ENCODE measurements at regions not wholly inside any gene's neighbourhood (a gene's known extent, or its start where the extent isn't known, plus 50 kb on each side); places are given as distances from the start of the nearest gene placed in this dataset.

DNA sequence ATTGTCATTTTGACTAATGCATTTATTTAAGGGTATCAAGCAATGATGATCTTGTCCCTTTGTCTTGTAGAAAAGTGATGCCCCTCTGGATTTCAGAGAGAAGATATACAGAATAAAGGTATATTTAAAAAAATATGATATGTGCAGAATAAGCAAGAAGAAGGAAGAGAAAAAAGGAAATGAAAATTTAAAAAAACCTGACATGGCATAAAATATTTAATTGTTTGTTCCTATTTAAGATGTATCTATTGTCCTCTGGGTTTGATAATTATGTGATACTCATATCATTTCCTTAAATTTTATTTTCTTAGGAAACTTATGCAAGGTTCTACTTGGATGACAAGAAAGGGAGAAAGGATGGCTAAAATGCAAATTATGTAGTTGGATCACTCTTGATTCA is 983.7 kb upstream of the CDH6 start:
- Histone ChIP-seq H3K9me3 (replicated peaks) (peaks cover 46% of the 10 kb centered on the region), H3K27ac (replicated peaks) (no peak overlapping the region), H3K4me3 (no peak overlapping the region), H3K4me1 (no peaks in the 10 kb centered on the region), H3K36me3 (no peaks in the 10 kb centered on the region), H3K27me3 (ENCODE audit: low read depth) (no peaks in the 10 kb centered on the region)
- no peak for TF ChIP-seq CTCF (IDR thresholded peaks at IDR 0.05; ENCODE audit: borderline replicate concordance)
- intact Hi-C loops (cut with micrococcal nuclease): no loop called here
- no peak for DNase-seq

DNA sequence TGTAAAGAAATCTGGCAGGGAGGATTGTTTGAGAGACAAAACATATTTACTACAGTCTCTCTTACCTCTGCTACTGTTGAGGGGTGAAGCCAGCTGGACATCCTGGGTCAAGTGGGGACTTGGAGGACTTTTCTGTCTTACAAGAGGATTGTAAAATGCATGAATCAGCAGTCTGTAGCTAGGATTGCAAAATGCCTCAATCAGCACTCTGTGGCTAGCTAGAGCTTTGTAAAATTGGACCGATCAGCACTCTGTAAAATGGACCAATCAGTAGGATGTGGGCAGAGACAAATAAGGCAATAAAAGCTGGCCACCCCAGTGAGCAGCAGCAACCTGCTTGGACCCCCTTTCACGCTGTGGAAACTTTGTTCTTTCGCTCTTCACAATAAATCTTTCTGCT is 995.8 kb upstream of the CDH6 start:
- Histone ChIP-seq H3K9me3 (replicated peaks) (peaks cover 35% of the 10 kb centered on the region), H3K36me3 (no peaks in the 10 kb centered on the region), H3K4me3 (no peak overlapping the region), H3K4me1 (no peaks in the 10 kb centered on the region), H3K27me3 (ENCODE audit: low read depth) (no peaks in the 10 kb centered on the region), H3K27ac (replicated peaks) (no peak overlapping the region)
- DNase-seq: no peak
- intact Hi-C loops (cut with micrococcal nuclease): no loop called here
- TF ChIP-seq CTCF (IDR thresholded peaks at IDR 0.05; ENCODE audit: borderline replicate concordance): no peak

DNA sequence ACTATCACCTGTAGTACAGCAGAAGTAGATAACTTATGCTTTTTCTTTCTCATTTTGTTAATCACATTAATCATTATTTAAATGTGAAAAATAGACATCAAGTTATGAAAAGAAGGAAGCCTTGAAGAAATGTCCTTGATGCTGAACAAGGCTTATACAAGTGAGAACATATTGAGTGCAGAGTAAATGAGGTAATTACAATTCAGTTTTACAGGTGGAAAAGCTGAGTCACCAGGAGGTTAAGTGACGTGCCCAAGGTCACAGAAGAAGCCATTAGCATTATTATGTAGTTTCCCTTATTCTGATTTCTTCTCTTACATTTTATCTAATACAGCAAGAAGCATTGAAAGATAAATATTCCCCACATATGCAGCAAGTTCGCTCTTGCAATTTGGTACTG is 998.5 kb upstream of the CDH6 start:
- no peak for TF ChIP-seq CTCF (IDR thresholded peaks at IDR 0.05; ENCODE audit: borderline replicate concordance)
- Histone ChIP-seq H3K4me1 (no peaks in the 10 kb centered on the region), H3K27me3 (ENCODE audit: low read depth) (no peaks in the 10 kb centered on the region), H3K27ac (replicated peaks) (no peak overlapping the region), H3K36me3 (no peaks in the 10 kb centered on the region), H3K4me3 (no peak overlapping the region), H3K9me3 (replicated peaks) (peaks cover 35% of the 10 kb centered on the region)
- no peak for DNase-seq
- intact Hi-C loops (cut with micrococcal nuclease): no loop called here

GRCh38 chr5:30194595-30194994 is 998.9 kb upstream of the CDH6 start:
- no peak overlapping the region for H3K27ac ChIP-seq (replicated peaks)
- intact Hi-C loops (cut with micrococcal nuclease): no loop called here

DNA sequence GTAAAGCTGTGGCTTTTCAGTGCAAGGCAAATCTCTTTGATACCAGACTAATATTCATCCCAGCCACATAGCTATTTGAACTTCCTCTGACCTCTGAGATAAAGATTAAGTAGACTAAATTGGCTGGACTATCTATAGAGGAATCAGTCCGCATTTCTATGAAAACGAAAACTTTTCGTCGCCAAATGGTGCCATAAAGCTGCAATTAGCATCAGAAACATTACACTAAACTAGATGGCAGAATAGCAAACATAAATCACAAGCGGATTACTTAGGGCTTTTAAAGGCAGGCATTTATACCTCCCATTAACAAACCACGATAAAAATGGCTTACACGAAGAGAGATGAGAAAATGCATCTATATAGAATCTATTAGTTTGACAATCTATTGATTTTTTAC is 1009.7 kb upstream of the CDH6 start:
- DNase-seq: no peak
- no peak overlapping the region for H3K27ac ChIP-seq (replicated peaks)
- no peaks in the 10 kb centered on the region for H3K9me3 ChIP-seq (replicated peaks)
- no peak overlapping the region for H3K4me3 ChIP-seq
- no peaks in the 10 kb centered on the region for H3K4me1 ChIP-seq
- no peaks in the 10 kb centered on the region for H3K27me3 ChIP-seq (ENCODE audit: low read depth)
- intact Hi-C loops (cut with micrococcal nuclease): no loop called here
- TF ChIP-seq CTCF (IDR thresholded peaks at IDR 0.05; ENCODE audit: borderline replicate concordance): no peak
- no peaks in the 10 kb centered on the region for H3K36me3 ChIP-seq

More at GRCh38 chr5:30194595-30194994, 998.9 kb upstream of the CDH6 start:
- no peaks in the 10 kb centered on the region for H3K36me3 ChIP-seq
- TF ChIP-seq CTCF (IDR thresholded peaks at IDR 0.05; ENCODE audit: borderline replicate concordance): no peak
- no peak overlapping the region for H3K4me3 ChIP-seq
- no peaks in the 10 kb centered on the region for H3K4me1 ChIP-seq
- DNase-seq: no peak
- H3K9me3 ChIP-seq (replicated peaks): peaks cover 35% of the 10 kb centered on the region
- no peaks in the 10 kb centered on the region for H3K27me3 ChIP-seq (ENCODE audit: low read depth)

GRCh38 chr5:30156156-30156555 is 1037.3 kb upstream of the CDH6 start:
- DNase-seq: no peak
- H3K4me1 ChIP-seq: no peaks in the 10 kb centered on the region
- H3K9me3 ChIP-seq (replicated peaks): peaks cover 5% of the 10 kb centered on the region
- H3K36me3 ChIP-seq: no peaks in the 10 kb centered on the region
- intact Hi-C loops (cut with micrococcal nuclease): no loop called here
- H3K27me3 ChIP-seq (ENCODE audit: low read depth): no peaks in the 10 kb centered on the region
- no peak overlapping the region for H3K27ac ChIP-seq (replicated peaks)
- no peak for TF ChIP-seq CTCF (IDR thresholded peaks at IDR 0.05; ENCODE audit: borderline replicate concordance)
- no peak overlapping the region for H3K4me3 ChIP-seq

Measured in left ventricle myocardium inferior (tissue), 1 donor.